Glomerular visceral epithelial cell (primary cell): ENCODE measurements at regions not wholly inside any gene's neighbourhood (a gene's known extent, or its start where the extent isn't known, plus 50 kb on each side); places are given as distances from the start of the nearest gene placed in this dataset.

Experiments used
- DNase-seq: peaks from one replicate; pipeline ENCODE4 v3.0.0-alpha.2; 2016; ENCODE audit errors: extremely low spot score

GRCh38 chr6:62474793-62475192 lies 188.8 kb upstream of the KHDRBS2 start:
- no peak for DNase-seq

GRCh38 chr6:62466607-62467006 lies 180.6 kb upstream of the KHDRBS2 start:
- no peak for DNase-seq

DNA sequence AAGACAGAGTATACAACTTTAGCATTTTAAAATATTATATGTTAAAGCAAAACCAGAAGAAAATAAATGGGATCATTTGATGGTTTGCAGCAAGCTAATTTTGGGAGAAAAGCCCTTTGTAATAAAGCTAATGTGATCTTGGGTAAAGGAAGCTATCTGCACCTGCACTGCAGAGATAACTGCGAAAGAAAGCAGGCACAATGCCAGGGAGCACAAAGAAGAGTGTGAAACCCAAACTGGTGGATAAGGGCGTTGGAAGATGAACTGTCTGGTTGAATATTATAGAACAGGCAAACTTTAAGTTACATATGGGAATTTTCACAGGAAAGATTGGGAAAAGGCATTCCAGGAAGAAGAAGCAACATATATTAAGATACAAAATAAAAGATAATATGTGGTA lies 179.2 kb upstream of the KHDRBS2 start:
- no peak for DNase-seq

- no peak for DNase-seq
Measured at GRCh38 chr6:62452586-62452985, 166.6 kb upstream of the KHDRBS2 start.

DNA sequence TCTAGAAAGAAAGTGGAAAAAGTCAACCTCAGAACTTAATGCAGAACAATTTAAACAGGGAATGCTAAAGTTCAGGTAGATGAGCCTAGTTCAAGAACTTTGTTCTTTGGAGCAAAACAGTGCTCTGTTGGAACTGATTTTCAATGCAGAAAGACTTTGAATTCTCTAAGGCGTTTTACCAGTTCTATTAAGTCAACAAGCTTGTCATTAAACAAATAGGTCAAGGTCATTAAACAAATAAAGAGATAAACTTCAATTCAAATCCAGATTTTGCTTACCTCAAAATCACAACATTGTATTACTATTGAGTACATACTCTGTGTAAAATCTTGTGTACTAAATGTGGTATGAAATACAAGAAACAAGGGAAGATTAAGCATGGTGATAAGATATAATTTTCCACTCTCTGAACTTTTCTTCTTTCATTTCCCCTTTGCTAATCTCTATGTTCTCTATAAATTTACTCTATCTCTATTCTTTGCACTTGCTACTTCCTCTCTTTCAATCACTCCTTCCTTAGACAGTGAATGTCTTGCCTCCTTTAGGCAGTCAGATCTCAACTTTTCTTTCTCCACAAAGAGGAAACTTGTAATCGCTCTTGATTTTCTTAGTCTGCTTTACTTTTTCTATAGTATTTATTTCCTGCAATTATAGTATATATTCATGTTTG lies 160.8 kb upstream of the KHDRBS2 start:
- no peak for DNase-seq

DNA sequence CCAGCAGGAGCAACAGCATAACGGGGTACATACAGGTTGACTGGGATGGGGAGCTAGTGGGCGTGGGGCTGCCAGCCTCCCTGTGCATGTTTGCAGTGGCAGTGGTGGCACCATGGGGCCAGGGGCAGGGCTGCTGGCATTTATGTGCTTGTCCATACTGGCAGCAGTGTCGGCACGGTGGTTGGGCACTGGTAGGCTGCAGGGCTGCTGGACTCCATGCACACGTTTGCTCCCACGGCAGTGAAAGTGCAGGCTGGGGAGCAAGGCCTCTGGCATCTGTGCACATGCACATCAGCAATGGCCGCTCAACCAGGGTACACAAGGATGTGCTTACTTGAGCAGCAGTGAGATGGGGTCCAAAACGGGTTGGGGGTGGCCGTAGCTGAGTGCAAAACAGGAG lies 159.5 kb upstream of the KHDRBS2 start:
- DNase-seq: no peak

GRCh38 chr6:62441182-62441581 lies 155.2 kb upstream of the KHDRBS2 start:
- no peak for DNase-seq

- DNase-seq: no peak
Measured at GRCh38 chr6:62429781-62430180, 143.8 kb upstream of the KHDRBS2 start.

DNA sequence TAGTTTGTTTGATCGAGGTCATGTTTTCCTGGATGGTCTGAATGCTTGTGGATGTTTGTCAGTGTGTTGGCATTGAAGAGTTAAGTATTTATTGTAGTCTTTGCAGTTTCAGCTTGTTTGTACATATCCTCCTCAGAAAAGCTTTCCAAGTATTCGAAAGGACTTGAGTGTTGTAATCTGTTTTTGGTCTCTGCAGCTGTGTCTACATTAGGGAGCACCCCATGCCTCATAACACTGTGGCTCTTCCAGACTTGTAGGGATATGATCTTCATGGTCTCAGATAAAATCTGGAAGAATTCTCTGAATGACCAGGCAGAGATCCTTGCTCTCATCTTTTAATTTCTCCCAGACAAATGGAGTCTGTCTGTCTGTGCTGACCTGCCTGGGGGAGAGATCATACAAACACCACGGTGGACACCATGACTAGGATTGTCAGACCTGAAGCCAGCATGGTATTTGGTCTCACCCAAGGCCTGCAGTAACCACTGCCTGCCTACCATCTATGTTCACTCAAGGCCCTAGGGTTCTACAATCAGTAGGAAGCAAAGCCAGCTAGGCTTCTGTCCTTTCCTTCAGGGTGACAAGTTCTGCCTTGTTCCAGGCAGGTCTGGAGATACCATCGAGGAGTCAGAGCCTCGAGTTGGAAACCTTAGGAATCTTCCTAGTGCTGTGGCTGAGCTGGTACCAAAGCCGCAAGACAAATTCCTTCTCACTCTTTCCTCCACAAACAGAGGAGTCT lies 114.7 kb upstream of the KHDRBS2 start:
- DNase-seq: no peak

GRCh38 chr6:62393608-62394007 lies 107.6 kb upstream of the KHDRBS2 start:
- DNase-seq: no peak

DNA sequence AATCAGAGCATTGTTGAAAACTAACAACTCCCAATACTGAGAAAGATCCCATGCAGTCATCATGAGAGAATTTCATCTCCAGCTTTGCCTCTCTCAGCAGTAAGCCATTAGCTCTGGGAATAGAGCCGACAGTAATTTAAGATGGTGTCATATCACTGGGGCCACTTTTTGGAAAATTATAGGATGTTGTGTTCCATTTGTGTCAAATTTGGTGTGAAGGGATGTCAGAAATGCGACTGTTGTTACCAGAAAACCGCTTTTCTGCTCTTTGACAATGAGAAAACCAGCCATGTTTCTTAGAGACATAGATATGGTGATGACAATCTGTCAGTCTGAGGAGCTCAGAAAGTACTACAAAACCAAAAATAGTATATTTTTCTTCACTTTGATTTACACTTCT lies 106.3 kb upstream of the KHDRBS2 start:
- no peak for DNase-seq

- DNase-seq: no peak
Measured at GRCh38 chr6:62391358-62391757, 105.3 kb upstream of the KHDRBS2 start.

GRCh38 chr6:62390401-62390800 lies 104.4 kb upstream of the KHDRBS2 start:
- DNase-seq: no peak

DNA sequence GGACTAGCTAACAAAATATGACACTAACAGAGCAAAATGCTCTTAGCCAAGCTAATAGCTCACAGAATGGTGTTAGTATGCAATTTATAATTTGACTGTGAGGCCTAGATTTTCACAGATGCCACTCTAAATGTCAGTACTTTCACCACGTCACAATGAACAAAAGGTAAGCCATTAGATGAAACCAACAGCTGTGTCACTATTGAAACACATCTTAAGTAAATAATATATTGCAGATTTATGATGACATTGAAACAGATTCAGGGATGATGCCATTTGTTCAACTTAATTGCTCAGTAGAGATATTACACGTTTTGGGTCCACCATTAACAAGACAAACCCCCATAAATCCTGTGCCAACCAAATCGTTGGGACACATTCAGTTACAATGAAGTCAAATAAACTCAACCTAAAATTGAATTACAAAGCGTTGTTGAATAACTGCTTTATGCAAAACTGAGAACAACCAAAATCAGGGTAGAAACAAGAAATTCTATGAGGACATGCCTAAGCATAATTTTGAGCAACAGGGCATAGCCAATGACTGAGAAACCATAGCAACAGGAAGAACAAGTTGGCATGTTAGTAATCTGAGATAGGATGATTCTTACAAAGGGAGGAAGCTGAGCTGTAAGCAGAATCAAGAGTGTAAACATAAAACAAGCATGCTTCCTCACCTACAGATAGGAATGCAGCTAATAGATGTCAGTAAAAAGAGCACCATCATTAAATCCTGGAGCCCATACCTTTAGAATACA lies 85.6 kb upstream of the KHDRBS2 start:
- no peak for DNase-seq

- DNase-seq: no peak
Measured at GRCh38 chr6:62367601-62368000, 81.6 kb upstream of the KHDRBS2 start.

- no peak for DNase-seq
Measured at GRCh38 chr6:62362097-62362496, 76.1 kb upstream of the KHDRBS2 start.

DNA sequence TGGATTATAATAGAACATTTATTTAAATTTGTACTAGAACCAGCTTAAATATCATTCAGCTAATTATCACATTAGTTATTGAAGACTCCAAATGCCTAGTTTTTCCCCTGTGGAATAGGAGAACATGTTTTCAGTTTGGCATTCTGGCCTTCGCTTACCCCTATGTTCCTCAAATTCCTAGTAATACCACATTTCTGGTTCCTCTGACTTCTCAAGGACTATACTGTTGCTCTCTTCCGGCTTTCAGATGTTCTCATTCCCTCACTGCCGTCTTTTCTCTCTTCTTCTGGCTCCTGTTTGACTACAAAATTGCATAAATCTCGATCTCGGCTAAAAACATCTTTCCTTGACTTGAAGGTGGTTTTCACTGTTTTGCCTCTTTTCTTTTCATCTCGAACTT lies 71.8 kb upstream of the KHDRBS2 start:
- no peak for DNase-seq

DNA sequence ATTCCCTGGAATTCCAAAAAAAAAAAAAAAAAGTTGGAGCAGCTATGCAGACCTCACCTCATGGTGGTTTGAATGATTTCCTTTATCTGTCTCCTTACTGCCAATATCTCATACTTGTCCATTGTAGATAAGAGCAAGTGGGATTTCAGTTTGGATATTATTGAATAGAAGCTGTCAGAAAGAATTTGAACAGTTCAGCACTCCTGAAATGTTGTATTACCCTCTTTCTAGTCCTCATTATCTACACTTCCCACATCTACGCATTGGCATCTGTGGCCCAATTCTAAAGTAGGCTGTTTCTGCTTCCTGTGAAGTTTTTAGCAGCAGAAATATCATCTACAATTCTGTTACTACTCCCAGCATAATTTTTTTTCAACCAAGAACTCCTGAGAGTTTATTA lies 68.2 kb upstream of the KHDRBS2 start:
- no peak for DNase-seq

GRCh38 chr6:62345962-62346689 lies 60.1 kb upstream of the KHDRBS2 start:
- no peak for DNase-seq

- no peak for DNase-seq
Measured at GRCh38 chr6:62345446-62345845, 59.4 kb upstream of the KHDRBS2 start.

DNA sequence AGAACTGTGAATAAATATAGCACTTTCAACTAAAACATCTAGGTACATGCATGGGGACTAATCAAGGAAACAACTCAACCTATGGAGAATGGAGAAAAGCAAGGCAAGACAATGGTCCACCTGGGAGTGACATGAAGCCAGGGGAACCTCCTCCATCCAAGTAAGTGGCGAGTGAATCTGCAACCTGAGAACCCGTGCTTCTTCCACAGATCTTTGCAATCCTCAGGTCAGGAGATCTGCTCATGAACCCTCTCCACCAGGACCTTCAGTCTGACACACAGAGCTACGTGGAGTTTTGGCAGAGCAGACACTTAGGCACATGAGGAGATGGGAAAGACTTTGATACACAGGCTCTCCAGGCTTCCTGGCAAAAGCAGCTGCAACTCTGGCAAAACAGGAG lies 58.8 kb upstream of the KHDRBS2 start:
- DNase-seq: no peak

DNA sequence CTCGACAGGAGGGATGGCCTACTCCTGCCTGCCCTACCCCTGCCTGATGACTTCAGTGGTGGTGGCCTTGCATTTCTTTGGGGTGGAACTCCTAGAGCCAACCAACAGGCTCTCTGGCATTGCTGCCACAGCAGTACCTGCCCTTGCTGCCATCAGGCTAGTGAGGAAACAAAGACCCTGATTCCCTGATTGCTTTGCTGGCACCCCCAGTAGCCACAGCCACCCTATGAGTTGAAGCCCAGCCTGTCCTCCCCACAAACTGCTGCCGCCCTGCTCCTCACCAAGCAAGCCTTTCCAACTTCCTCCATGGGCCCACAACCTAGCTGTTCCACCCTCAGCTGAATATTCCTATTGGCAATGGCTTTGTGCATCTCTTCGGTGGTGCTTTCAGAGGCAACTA lies 52.5 kb upstream of the KHDRBS2 start:
- no peak for DNase-seq
